ENCODE measurements at regions not wholly inside any gene's neighbourhood (a gene's known extent, or its start where the extent isn't known, plus 50 kb on each side); places are given as distances from the start of the nearest gene placed in this dataset.

GRCh38 chr15:67973846-67974245 is 80.3 kb upstream of the PIAS1 start:
- Mint-ChIP-seq H3K9me3 (peaks cover 3% of the 10 kb centered on the region), H3K27ac (no peak overlapping the region), H3K4me1 (no peaks in the 10 kb centered on the region), H3K27me3 (peaks cover 12% of the 10 kb centered on the region), H3K36me3 (peaks cover under 1% of the 10 kb centered on the region), H3K4me3 (no peak overlapping the region)
- ATAC-seq (ENCODE audit: low read depth) (no peak), DNase-seq (ENCODE audit: low spot score in 2 of 2) (no peak)

- Mint-ChIP-seq H3K27me3 (peaks cover 9% of the 10 kb centered on the region), H3K27ac (no peak overlapping the region), H3K4me3 (no peak overlapping the region), H3K4me1 (no peaks in the 10 kb centered on the region), H3K36me3 (peaks cover 2% of the 10 kb centered on the region), H3K9me3 (peaks cover 9% of the 10 kb centered on the region)
- DNase-seq (ENCODE audit: low spot score in 2 of 2) (no peak), ATAC-seq (ENCODE audit: low read depth) (no peak)
These were observed 77.5 kb upstream of the PIAS1 start for GRCh38 chr15:67976506-67977073.

DNA sequence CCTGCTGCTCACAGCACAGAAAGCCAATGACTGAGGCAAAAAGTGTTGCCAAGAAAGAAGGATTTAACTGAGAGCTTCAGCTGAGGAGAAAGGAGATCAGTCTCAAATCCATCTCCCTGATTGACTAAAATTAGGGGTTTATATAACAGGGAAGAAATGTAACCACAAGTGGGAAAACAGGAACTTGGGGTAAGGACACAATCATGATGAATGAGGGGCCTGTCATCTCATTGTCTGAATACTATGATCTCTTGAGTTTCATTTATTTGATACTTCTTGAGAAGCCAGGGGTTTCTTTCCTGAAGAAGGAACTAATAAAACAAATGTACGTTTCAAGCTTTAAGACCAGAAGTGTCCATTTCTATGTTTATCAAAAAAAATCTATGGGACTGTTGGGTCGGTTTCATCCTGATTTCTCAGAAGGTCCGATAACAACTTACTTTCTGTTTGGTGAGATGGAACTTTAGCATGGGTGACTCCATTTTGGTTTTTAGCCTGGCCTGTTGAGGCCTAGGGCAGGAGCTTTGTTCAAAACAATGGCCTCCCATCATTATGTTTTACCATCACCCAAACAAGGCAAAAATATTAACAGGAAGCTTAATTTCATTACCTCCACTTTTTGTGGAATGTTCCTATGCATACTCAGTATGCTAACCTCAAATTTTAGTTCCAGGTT is 76.6 kb upstream of the PIAS1 start:
- Mint-ChIP-seq H3K36me3 (peaks cover 2% of the 10 kb centered on the region), H3K27me3 (peaks cover 8% of the 10 kb centered on the region), H3K4me3 (no peak overlapping the region), H3K9me3 (peaks cover 9% of the 10 kb centered on the region), H3K27ac (no peak overlapping the region), H3K4me1 (no peaks in the 10 kb centered on the region)
- ATAC-seq (ENCODE audit: low read depth) (no peak), DNase-seq (ENCODE audit: low spot score in 2 of 2) (no peak)

DNA sequence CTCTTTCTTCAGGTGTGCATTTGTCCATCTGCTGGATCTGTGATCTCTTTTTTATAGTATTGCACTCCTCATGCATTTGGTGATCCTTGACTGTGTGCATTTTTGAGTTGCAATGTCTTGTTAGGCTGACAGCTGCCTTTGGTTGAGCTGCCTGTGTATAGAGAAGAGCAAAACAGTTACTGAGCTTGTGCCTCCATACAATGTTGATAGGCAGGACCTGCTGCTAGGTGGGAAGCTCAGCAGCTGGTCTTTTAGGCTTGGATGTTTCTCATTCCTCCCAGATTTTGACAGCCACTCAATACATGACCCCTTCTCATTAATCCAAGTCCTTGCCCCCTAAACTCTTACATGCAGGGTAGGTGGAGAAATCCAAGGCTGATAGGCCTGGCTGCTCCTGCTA is 74.8 kb upstream of the PIAS1 start:
- DNase-seq (ENCODE audit: low spot score in 2 of 2) (no peak), ATAC-seq (ENCODE audit: low read depth) (no peak)
- H3K27me3 Mint-ChIP-seq = peaks cover 8% of the 10 kb centered on the region
- peaks cover 2% of the 10 kb centered on the region for H3K36me3 Mint-ChIP-seq
- no peak overlapping the region for H3K4me3 Mint-ChIP-seq
- H3K9me3 Mint-ChIP-seq = peaks cover 9% of the 10 kb centered on the region
- no peak overlapping the region for H3K27ac Mint-ChIP-seq
- H3K4me1 Mint-ChIP-seq = no peaks in the 10 kb centered on the region

DNA sequence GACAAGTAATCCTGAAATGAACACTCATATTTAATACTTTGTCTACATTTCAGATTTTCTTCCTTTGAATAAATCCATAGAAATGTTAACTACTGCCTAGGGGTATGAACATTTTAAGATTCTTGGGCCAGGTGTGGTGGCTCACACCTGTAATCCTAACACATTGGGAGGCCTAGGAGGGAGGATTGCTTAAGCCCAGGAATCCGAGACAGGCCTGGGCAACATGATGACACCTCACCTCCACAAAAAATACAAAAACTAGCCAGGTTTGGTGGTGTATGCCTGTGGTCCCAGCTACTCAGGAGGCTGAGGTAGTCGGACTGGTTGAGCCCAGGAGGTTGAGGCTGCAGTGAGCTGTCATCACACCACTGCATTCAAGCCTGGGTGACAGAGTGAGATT is 73.9 kb upstream of the PIAS1 start:
- no peak for DNase-seq (ENCODE audit: low spot score in 2 of 2)
- H3K4me3 Mint-ChIP-seq = no peak overlapping the region
- peaks cover 6% of the 10 kb centered on the region for H3K27me3 Mint-ChIP-seq
- peaks cover 2% of the 10 kb centered on the region for H3K36me3 Mint-ChIP-seq
- H3K9me3 Mint-ChIP-seq = peaks cover 9% of the 10 kb centered on the region
- H3K4me1 Mint-ChIP-seq = no peaks in the 10 kb centered on the region
- ATAC-seq (ENCODE audit: low read depth) = no peak
- H3K27ac Mint-ChIP-seq = no peak overlapping the region

DNA sequence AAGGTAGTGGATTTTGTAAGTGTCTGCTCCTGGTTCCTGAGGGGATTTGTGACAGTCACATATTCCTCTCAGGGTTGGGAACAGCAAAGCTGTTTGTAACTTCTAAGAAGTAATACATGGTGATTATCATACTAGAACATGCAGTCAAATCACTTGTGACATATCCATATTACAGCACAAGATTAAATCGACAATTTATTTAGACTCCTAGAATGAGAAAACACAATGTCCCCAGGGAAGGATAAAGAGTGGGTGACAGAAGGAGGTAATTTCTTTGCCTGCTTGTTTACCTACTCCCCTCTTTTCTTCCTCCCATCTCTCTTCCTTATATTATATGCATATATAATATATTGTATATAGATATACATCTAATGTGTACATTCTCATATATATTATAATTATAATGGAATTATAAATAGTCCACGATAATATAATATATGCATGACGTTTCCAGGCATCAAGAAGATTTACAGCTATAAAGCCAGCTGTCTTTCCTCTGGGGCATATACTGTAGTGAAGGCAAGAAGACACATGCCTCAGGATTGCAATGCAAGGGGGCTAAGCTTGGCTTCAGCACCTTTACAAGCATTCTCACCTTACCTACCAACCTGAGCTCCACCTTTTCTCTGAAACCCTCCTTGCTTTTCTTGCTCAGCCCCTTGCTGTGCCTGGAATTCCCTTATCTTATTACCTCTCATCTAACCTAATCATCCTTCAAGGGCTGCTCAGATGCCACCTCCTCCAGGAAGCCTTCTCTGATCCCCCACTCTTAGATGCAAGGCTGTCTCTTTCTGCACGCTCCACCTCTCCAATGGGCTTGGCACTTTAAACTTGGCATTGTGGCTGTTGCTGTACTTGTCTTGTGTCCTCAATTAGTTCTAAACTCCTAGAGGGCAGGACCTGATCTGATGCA is 73.1 kb upstream of the PIAS1 start:
- Mint-ChIP-seq H3K4me1 (no peaks in the 10 kb centered on the region), H3K27me3 (peaks cover 6% of the 10 kb centered on the region), H3K36me3 (peaks cover 2% of the 10 kb centered on the region), H3K9me3 (peaks cover 8% of the 10 kb centered on the region), H3K27ac (no peak overlapping the region), H3K4me3 (no peak overlapping the region)
- ATAC-seq (ENCODE audit: low read depth) (no peak), DNase-seq (ENCODE audit: low spot score in 2 of 2) (no peak)

- Mint-ChIP-seq H3K4me3 (no peak overlapping the region), H3K4me1 (no peaks in the 10 kb centered on the region), H3K27ac (no peak overlapping the region), H3K36me3 (peaks cover 2% of the 10 kb centered on the region), H3K27me3 (peaks cover 6% of the 10 kb centered on the region), H3K9me3 (peaks cover 7% of the 10 kb centered on the region)
- no peak for ATAC-seq (ENCODE audit: low read depth)
- DNase-seq (ENCODE audit: low spot score in 2 of 2) = no peak
These were observed 72.3 kb upstream of the PIAS1 start for GRCh38 chr15:67981848-67982247.

DNA sequence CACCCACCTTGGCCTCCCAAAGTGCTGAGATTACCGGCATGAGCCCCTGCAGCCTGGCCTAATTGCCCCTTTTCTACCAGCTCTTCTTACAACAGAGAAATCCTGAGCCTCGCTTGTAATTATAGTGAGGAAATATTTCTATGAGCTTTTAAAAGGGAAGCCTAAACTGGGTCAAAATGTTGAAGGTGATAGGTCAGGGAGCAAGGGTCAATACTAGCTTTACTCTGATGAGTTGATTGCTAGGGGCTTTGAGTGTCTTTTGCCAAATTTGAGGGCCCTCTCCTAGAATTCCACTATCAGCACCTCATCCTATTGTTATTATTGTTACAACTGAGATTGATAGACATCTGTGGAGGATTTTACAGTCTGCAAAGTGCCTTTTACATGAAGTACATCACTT is 62.4 kb upstream of the PIAS1 start:
- H3K27ac Mint-ChIP-seq = no peak overlapping the region
- H3K4me1 Mint-ChIP-seq = no peaks in the 10 kb centered on the region

DNA sequence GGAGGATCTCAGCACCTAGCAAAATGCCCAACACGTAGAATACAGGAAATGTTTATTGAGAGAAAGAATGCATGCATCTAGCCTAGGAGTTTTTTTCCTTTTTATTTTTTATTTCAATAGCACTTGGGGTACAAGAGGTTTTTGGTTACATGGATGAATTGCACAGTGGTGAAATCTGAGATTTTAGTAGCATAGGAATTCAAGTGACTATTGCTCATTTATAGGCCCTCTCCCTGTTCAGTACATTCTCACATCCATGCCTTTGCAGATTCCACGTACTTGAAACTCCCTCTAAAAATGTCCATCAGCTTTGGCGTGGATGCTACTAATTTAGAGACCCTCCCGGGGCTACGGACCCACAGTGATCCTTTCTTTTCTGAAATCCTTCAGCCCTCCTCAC is 61.7 kb upstream of the PIAS1 start:
- Mint-ChIP-seq H3K9me3 (no peaks in the 10 kb centered on the region), H3K27ac (no peak overlapping the region), H3K4me1 (no peaks in the 10 kb centered on the region), H3K27me3 (peaks cover 7% of the 10 kb centered on the region), H3K4me3 (no peak overlapping the region), H3K36me3 (no peaks in the 10 kb centered on the region)
- no peak for DNase-seq (ENCODE audit: low spot score in 2 of 2)
- no peak for ATAC-seq (ENCODE audit: low read depth)

More for the DNA sequence above, 62.4 kb upstream of the PIAS1 start:
- H3K36me3 Mint-ChIP-seq = no peaks in the 10 kb centered on the region
- H3K27me3 Mint-ChIP-seq = peaks cover 7% of the 10 kb centered on the region
- H3K9me3 Mint-ChIP-seq = no peaks in the 10 kb centered on the region
- H3K4me3 Mint-ChIP-seq = no peak overlapping the region
- no peak for ATAC-seq (ENCODE audit: low read depth)
- DNase-seq (ENCODE audit: low spot score in 2 of 2) = no peak

- no peak overlapping the region for H3K27ac Mint-ChIP-seq
- no peaks in the 10 kb centered on the region for H3K9me3 Mint-ChIP-seq
- DNase-seq (ENCODE audit: low spot score in 2 of 2) (no peak), ATAC-seq (ENCODE audit: low read depth) (no peak)
- peaks cover 7% of the 10 kb centered on the region for H3K27me3 Mint-ChIP-seq
- H3K36me3 Mint-ChIP-seq = no peaks in the 10 kb centered on the region
- H3K4me3 Mint-ChIP-seq = no peak overlapping the region
- H3K4me1 Mint-ChIP-seq = no peaks in the 10 kb centered on the region
These were observed 61.3 kb upstream of the PIAS1 start for GRCh38 chr15:67992834-67993233.

GRCh38 chr15:67997996-67998395 is 56.1 kb upstream of the PIAS1 start:
- H3K36me3 Mint-ChIP-seq = no peaks in the 10 kb centered on the region
- no peak for ATAC-seq (ENCODE audit: low read depth)
- H3K9me3 Mint-ChIP-seq = no peaks in the 10 kb centered on the region
- H3K27me3 Mint-ChIP-seq = peaks cover 2% of the 10 kb centered on the region
- no peak overlapping the region for H3K27ac Mint-ChIP-seq
- DNase-seq (ENCODE audit: low spot score in 2 of 2) = no peak
- H3K4me1 Mint-ChIP-seq = no peaks in the 10 kb centered on the region
- H3K4me3 Mint-ChIP-seq = no peak overlapping the region

- no peaks in the 10 kb centered on the region for H3K4me1 Mint-ChIP-seq
- DNase-seq (ENCODE audit: low spot score in 2 of 2) = no peak
These were observed 55.4 kb upstream of the PIAS1 start for GRCh38 chr15:67998599-67999133.

GRCh38 chr15:67999320-68000100 is 54.6 kb upstream of the PIAS1 start:
- no peaks in the 10 kb centered on the region for H3K36me3 Mint-ChIP-seq
- H3K27ac Mint-ChIP-seq = no peak overlapping the region
- no peaks in the 10 kb centered on the region for H3K9me3 Mint-ChIP-seq
- H3K4me3 Mint-ChIP-seq = no peak overlapping the region
- H3K4me1 Mint-ChIP-seq = no peaks in the 10 kb centered on the region
- H3K27me3 Mint-ChIP-seq = peaks cover 6% of the 10 kb centered on the region
- no peak for ATAC-seq (ENCODE audit: low read depth)
- DNase-seq (ENCODE audit: low spot score in 2 of 2) = no peak

More at GRCh38 chr15:67998599-67999133, 55.4 kb upstream of the PIAS1 start:
- Mint-ChIP-seq H3K9me3 (no peaks in the 10 kb centered on the region), H3K4me3 (no peak overlapping the region), H3K27me3 (peaks cover 2% of the 10 kb centered on the region), H3K36me3 (no peaks in the 10 kb centered on the region), H3K27ac (no peak overlapping the region)
- no peak for ATAC-seq (ENCODE audit: low read depth)
